ENCODE measurements at regions not wholly inside any gene's neighbourhood (a gene's known extent, or its start where the extent isn't known, plus 50 kb on each side); places are given as distances from the start of the nearest gene placed in this dataset.

- no peaks in the 10 kb centered on the region for H3K9me3 ChIP-seq (ENCODE audit: low read length)
- BruUV-seq (replicated peaks): no TSS peak
- H3K4me1 ChIP-seq (ENCODE audit: insufficient read depth, low read length): no peaks in the 10 kb centered on the region
- H3K4me2 ChIP-seq (ENCODE audit: low read length): no peak overlapping the region
- H2AFZ ChIP-seq (ENCODE audit: low read length): no peak overlapping the region
- H3K9ac ChIP-seq (ENCODE audit: low read length): no peak overlapping the region
- TF ChIP-seq EZH2phosphoT487 (IDR thresholded peaks at IDR 0.05; ENCODE audit: borderline replicate concordance, low read length): no peak
- ChIA-PET CTCF (no interaction called here), POLR2A (ENCODE audit: unreplicated experiment) (no interaction called here)
- no peaks in the 10 kb centered on the region for H3K79me2 ChIP-seq (ENCODE audit: low read length)
- H3K36me3 ChIP-seq (ENCODE audit: low read depth, low read length): no peaks in the 10 kb centered on the region
- intact Hi-C loops (cut with micrococcal nuclease): no loop called here
- DNase-seq: no peak
- no peak overlapping the region for H3K27ac ChIP-seq (ENCODE audit: low read length)
- no peak for ATAC-seq
- no peaks in the 10 kb centered on the region for H4K20me1 ChIP-seq (ENCODE audit: low read length)
- H3F3A ChIP-seq (ENCODE audit: low read length, unreplicated experiment): no peaks in the 10 kb centered on the region
- peaks cover 6% of the 10 kb centered on the region; the same call in 1 of the 2 replicates for H3K27me3 ChIP-seq (ENCODE audit: low read length)
- no peaks in the 10 kb centered on the region for H3K9me2 ChIP-seq (replicated peaks; ENCODE audit: low read length)
- H3K4me3 ChIP-seq (ENCODE audit: low read length): no peak overlapping the region
These were observed 112.8 kb upstream of the PRKCQ start for GRCh38 chr10:6692856-6693255.

- Histone ChIP-seq H3K27me3 (ENCODE audit: low read length) (peaks cover 6% of the 10 kb centered on the region; the same call in 1 of the 2 replicates), H3K9me2 (replicated peaks; ENCODE audit: low read length) (no peaks in the 10 kb centered on the region), H3K27ac (ENCODE audit: low read length) (no peak overlapping the region), H3K79me2 (ENCODE audit: low read length) (no peaks in the 10 kb centered on the region), H3K4me1 (ENCODE audit: insufficient read depth, low read length) (no peaks in the 10 kb centered on the region), H3K9ac (ENCODE audit: low read length) (no peak overlapping the region), H3K4me3 (ENCODE audit: low read length) (no peak overlapping the region), H3K4me2 (ENCODE audit: low read length) (no peak overlapping the region), H2AFZ (ENCODE audit: low read length) (no peak overlapping the region), H3F3A (ENCODE audit: low read length, unreplicated experiment) (no peaks in the 10 kb centered on the region), H3K9me3 (ENCODE audit: low read length) (no peaks in the 10 kb centered on the region), H4K20me1 (ENCODE audit: low read length) (no peaks in the 10 kb centered on the region), H3K36me3 (ENCODE audit: low read depth, low read length) (no peaks in the 10 kb centered on the region)
- intact Hi-C loops (cut with micrococcal nuclease): no loop called here
- no peak for TF ChIP-seq CTCF (conservative IDR thresholded peaks at IDR 0.05; ENCODE audit: low read depth, low read length)
- no peak for TF ChIP-seq EZH2phosphoT487 (IDR thresholded peaks at IDR 0.05; ENCODE audit: borderline replicate concordance, low read length)
- no peak for TF ChIP-seq EZH2 (IDR thresholded peaks at IDR 0.05; ENCODE audit: low read length, unreplicated experiment)
- no peak for DNase-seq
- CTCF ChIA-PET: no interaction called here
- POLR2A ChIA-PET (ENCODE audit: unreplicated experiment): no interaction called here
- no TSS peak for BruUV-seq (replicated peaks)
- no peak for ATAC-seq
These were observed 112.0 kb upstream of the PRKCQ start for GRCh38 chr10:6692103-6692502.

GRCh38 chr10:6689036-6689435 is 109.0 kb upstream of the PRKCQ start:
- no peaks in the 10 kb centered on the region for H3K9me3 ChIP-seq (ENCODE audit: low read length)
- TF ChIP-seq EZH2phosphoT487 (IDR thresholded peaks at IDR 0.05; ENCODE audit: borderline replicate concordance, low read length) (no peak), EZH2 (IDR thresholded peaks at IDR 0.05; ENCODE audit: low read length, unreplicated experiment) (no peak), CTCF (conservative IDR thresholded peaks at IDR 0.05; ENCODE audit: low read depth, low read length) (no peak)
- no peaks in the 10 kb centered on the region for H3K79me2 ChIP-seq (ENCODE audit: low read length)
- H3K4me2 ChIP-seq (ENCODE audit: low read length): no peak overlapping the region
- no peaks in the 10 kb centered on the region for H3K4me1 ChIP-seq (ENCODE audit: insufficient read depth, low read length)
- peak; percentile 47 for DNase-seq
- no TSS peak for BruUV-seq (replicated peaks)
- no peak overlapping the region for H2AFZ ChIP-seq (ENCODE audit: low read length)
- H3K27me3 ChIP-seq (ENCODE audit: low read length): peaks cover 5% of the 10 kb centered on the region; the same call in 1 of the 2 replicates
- ATAC-seq: no peak
- H3K9me2 ChIP-seq (replicated peaks; ENCODE audit: low read length): no peaks in the 10 kb centered on the region
- no peak overlapping the region for H3K9ac ChIP-seq (ENCODE audit: low read length)
- no peaks in the 10 kb centered on the region for H3F3A ChIP-seq (ENCODE audit: low read length, unreplicated experiment)
- H3K27ac ChIP-seq (ENCODE audit: low read length): no peak overlapping the region
- CTCF ChIA-PET: no interaction called here
- POLR2A ChIA-PET (ENCODE audit: unreplicated experiment): no interaction called here
- no peaks in the 10 kb centered on the region for H4K20me1 ChIP-seq (ENCODE audit: low read length)
- H3K36me3 ChIP-seq (ENCODE audit: low read depth, low read length): no peaks in the 10 kb centered on the region
- H3K4me3 ChIP-seq (ENCODE audit: low read length): no peak overlapping the region
- intact Hi-C loops (cut with micrococcal nuclease): no loop called here
